22Rv1 (cell line): ENCODE measurements at regions not wholly inside any gene's neighbourhood (a gene's known extent, or its start where the extent isn't known, plus 50 kb on each side); places are given as distances from the start of the nearest gene placed in this dataset.

ENCODE experiments used
- ZFX ChIP-seq: fragments of 450-650 bp; IDR thresholded peaks from 2 replicates; pipeline ENCODE4 v1.6.1; 2017; ENCODE audit warnings: antibody characterized with exemption, borderline replicate concordance
- TF ChIP-seq, protein P1 (sequence below): fragments of 450-650 bp; IDR thresholded peaks from 2 replicates; pipeline ENCODE4 v1.5.1; 2017; ENCODE audit warnings: mild to moderate bottlenecking

DNA sequence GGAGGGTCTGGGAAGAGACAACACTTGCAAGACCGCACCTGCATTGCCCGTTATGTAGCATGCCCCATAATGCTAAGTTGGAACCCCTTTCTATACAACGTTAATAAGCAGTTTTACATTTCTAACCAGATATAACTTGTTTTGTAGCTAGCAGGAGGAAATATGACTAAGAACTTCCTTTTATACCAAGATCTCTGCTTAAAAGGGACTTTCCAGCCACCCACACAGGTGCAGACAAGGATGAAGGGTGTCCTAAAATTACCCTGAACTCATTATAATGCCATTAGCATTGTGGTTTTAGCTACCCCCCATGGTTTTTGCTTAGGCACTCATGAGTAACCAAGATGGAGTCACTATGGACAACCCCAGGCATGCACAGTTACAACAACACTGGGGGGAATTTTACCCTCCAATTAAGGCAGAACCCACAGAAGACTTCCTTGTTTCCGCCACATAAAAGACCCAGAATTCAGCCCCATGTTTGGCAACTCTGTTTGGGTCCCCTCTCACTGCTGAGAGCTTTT, 362.8 kb downstream of the CBLN2 start:
- TF ChIP-seq, protein P1, sequence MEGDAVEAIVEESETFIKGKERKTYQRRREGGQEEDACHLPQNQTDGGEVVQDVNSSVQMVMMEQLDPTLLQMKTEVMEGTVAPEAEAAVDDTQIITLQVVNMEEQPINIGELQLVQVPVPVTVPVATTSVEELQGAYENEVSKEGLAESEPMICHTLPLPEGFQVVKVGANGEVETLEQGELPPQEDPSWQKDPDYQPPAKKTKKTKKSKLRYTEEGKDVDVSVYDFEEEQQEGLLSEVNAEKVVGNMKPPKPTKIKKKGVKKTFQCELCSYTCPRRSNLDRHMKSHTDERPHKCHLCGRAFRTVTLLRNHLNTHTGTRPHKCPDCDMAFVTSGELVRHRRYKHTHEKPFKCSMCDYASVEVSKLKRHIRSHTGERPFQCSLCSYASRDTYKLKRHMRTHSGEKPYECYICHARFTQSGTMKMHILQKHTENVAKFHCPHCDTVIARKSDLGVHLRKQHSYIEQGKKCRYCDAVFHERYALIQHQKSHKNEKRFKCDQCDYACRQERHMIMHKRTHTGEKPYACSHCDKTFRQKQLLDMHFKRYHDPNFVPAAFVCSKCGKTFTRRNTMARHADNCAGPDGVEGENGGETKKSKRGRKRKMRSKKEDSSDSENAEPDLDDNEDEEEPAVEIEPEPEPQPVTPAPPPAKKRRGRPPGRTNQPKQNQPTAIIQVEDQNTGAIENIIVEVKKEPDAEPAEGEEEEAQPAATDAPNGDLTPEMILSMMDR, result no peak
- TF ChIP-seq ZFX, result no peak
